B cell (primary cell): ENCODE measurements at regions not wholly inside any gene's neighbourhood (a gene's known extent, or its start where the extent isn't known, plus 50 kb on each side); places are given as distances from the start of the nearest gene placed in this dataset.

Source experiments
- EZH2 ChIP-seq: IDR thresholded peaks from 2 replicates; pipeline ENCODE4 v1.6.1; 2012; ENCODE audit warnings: borderline replicate concordance, low read depth, mild to moderate bottlenecking, moderate library complexity, low read length; ENCODE audit not compliant: insufficient read depth, poor library complexity, severe bottlenecking
- TF ChIP-seq, protein P1 (sequence below): fragments of 200-600 bp; IDR thresholded peaks from one replicate; pipeline ENCODE4 v1.8.0; 2022; ENCODE audit warnings: antibody characterized with exemption, mild to moderate bottlenecking

GRCh38 chr12:38585086-38585485 is 268.5 kb downstream of the ALG10B start:
- no peak for TF ChIP-seq EZH2
- TF ChIP-seq, protein P1, sequence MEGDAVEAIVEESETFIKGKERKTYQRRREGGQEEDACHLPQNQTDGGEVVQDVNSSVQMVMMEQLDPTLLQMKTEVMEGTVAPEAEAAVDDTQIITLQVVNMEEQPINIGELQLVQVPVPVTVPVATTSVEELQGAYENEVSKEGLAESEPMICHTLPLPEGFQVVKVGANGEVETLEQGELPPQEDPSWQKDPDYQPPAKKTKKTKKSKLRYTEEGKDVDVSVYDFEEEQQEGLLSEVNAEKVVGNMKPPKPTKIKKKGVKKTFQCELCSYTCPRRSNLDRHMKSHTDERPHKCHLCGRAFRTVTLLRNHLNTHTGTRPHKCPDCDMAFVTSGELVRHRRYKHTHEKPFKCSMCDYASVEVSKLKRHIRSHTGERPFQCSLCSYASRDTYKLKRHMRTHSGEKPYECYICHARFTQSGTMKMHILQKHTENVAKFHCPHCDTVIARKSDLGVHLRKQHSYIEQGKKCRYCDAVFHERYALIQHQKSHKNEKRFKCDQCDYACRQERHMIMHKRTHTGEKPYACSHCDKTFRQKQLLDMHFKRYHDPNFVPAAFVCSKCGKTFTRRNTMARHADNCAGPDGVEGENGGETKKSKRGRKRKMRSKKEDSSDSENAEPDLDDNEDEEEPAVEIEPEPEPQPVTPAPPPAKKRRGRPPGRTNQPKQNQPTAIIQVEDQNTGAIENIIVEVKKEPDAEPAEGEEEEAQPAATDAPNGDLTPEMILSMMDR, result no peak
